Muscle layer of colon (tissue), 2 donors: ENCODE measurements at regions not wholly inside any gene's neighbourhood (a gene's known extent, or its start where the extent isn't known, plus 50 kb on each side); places are given as distances from the start of the nearest gene placed in this dataset.

Source experiments
- H3K27ac ChIP-seq: one replicate; pipeline ENCODE4 v1.7.0; 2013; ENCODE audit warnings: low read depth, mild to moderate bottlenecking, low read length, moderate library complexity
- H3K27me3 ChIP-seq, 2 donors: one replicate each; pipeline ENCODE4 v1.7.0; 2013; ENCODE audit warnings: low read length in 2 of 2, mild to moderate bottlenecking in 2 of 2; ENCODE audit not compliant: insufficient read depth in 2 of 2, control insufficient read depth in 1 of 2
- H3K36me3 ChIP-seq: one replicate; pipeline ENCODE4 v1.7.0; 2013; ENCODE audit warnings: mild to moderate bottlenecking, low read length; ENCODE audit not compliant: insufficient read depth
- H3K4me1 ChIP-seq: one replicate; pipeline ENCODE4 v1.7.0; 2013; ENCODE audit warnings: mild to moderate bottlenecking, low read length; ENCODE audit not compliant: insufficient read depth
- H3K4me3 ChIP-seq, 2 donors: one replicate each; pipeline ENCODE4 v1.7.0; 2013; ENCODE audit warnings: low read length in 2 of 2, low read depth in 1 of 2, mild to moderate bottlenecking in 1 of 2, moderate library complexity in 1 of 2
- H3K9ac ChIP-seq: one replicate; pipeline ENCODE4 v1.7.0; 2013; ENCODE audit warnings: low read length
- H3K9me3 ChIP-seq: one replicate; pipeline ENCODE4 v1.7.0; 2013; ENCODE audit warnings: mild to moderate bottlenecking, low read length
- donor health status: abdominal sarcoma.
- donor health status: Adenocarcinoma of cecum.

GRCh38 chr3:46087871-46088270, 60.6 kb upstream of the XCR1 start:
- H3K36me3 ChIP-seq: no peaks in the 10 kb centered on the region
- no peaks in the 10 kb centered on the region for H3K9me3 ChIP-seq
- no peak overlapping the region for H3K4me3 ChIP-seq

GRCh38 chr3:46086986-46087385, 59.7 kb upstream of the XCR1 start:
- Histone ChIP-seq H3K27ac (no peak overlapping the region), H3K36me3 (no peaks in the 10 kb centered on the region), H3K27me3 (no peaks in the 10 kb centered on the region), H3K9ac (no peak overlapping the region), H3K4me3 (no peak overlapping the region), H3K9me3 (no peaks in the 10 kb centered on the region), H3K4me1 (peaks cover 13% of the 10 kb centered on the region)

More at GRCh38 chr3:46087871-46088270, 60.6 kb upstream of the XCR1 start:
- Histone ChIP-seq H3K27ac (no peak overlapping the region), H3K9ac (no peak overlapping the region), H3K4me1 (peaks cover 13% of the 10 kb centered on the region), H3K27me3 (no peaks in the 10 kb centered on the region)

GRCh38 chr3:46086083-46086437, 58.8 kb upstream of the XCR1 start:
- H3K4me1 ChIP-seq: peaks cover 13% of the 10 kb centered on the region
- no peak overlapping the region for H3K27ac ChIP-seq
- no peaks in the 10 kb centered on the region for H3K9me3 ChIP-seq
- no peaks in the 10 kb centered on the region for H3K27me3 ChIP-seq
- no peak overlapping the region for H3K4me3 ChIP-seq
- no peak overlapping the region for H3K9ac ChIP-seq
- H3K36me3 ChIP-seq: no peaks in the 10 kb centered on the region

- Histone ChIP-seq H3K4me1 (peaks cover 13% of the 10 kb centered on the region), H3K27ac (no peak overlapping the region), H3K27me3 (no peaks in the 10 kb centered on the region), H3K36me3 (no peaks in the 10 kb centered on the region), H3K9me3 (no peaks in the 10 kb centered on the region), H3K4me3 (no peak overlapping the region), H3K9ac (no peak overlapping the region)
Observed at GRCh38 chr3:46085421-46086082, 58.3 kb upstream of the XCR1 start.

- no peaks in the 10 kb centered on the region for H3K9me3 ChIP-seq
- H3K4me3 ChIP-seq: no peak overlapping the region
- H3K4me1 ChIP-seq: peaks cover 7% of the 10 kb centered on the region
- no peak overlapping the region for H3K27ac ChIP-seq
- no peaks in the 10 kb centered on the region for H3K36me3 ChIP-seq
- no peak overlapping the region for H3K9ac ChIP-seq
- no peaks in the 10 kb centered on the region for H3K27me3 ChIP-seq
Observed at GRCh38 chr3:46083956-46084355, 56.7 kb upstream of the XCR1 start.

GRCh38 chr3:46082849-46083248, 55.6 kb upstream of the XCR1 start:
- no peak overlapping the region for H3K4me3 ChIP-seq
- no peaks in the 10 kb centered on the region for H3K9me3 ChIP-seq
- no peak overlapping the region for H3K9ac ChIP-seq
- H3K27me3 ChIP-seq: no peaks in the 10 kb centered on the region
- H3K27ac ChIP-seq: no peak overlapping the region
- no peaks in the 10 kb centered on the region for H3K36me3 ChIP-seq
- peaks cover 7% of the 10 kb centered on the region for H3K4me1 ChIP-seq

- Histone ChIP-seq H3K4me1 (peaks cover 7% of the 10 kb centered on the region), H3K9me3 (no peaks in the 10 kb centered on the region), H3K27ac (no peak overlapping the region), H3K4me3 (no peak overlapping the region), H3K27me3 (no peaks in the 10 kb centered on the region), H3K36me3 (no peaks in the 10 kb centered on the region), H3K9ac (no peak overlapping the region)
Observed at GRCh38 chr3:46082021-46082420, 54.7 kb upstream of the XCR1 start.

- H3K27ac ChIP-seq: no peak overlapping the region
- H3K36me3 ChIP-seq: no peaks in the 10 kb centered on the region
- no peaks in the 10 kb centered on the region for H3K4me1 ChIP-seq
- H3K4me3 ChIP-seq: no peak overlapping the region
- no peaks in the 10 kb centered on the region for H3K9me3 ChIP-seq
- no peaks in the 10 kb centered on the region for H3K27me3 ChIP-seq
- H3K9ac ChIP-seq: no peak overlapping the region
Observed at GRCh38 chr3:46080969-46081345, 53.7 kb upstream of the XCR1 start.

- H3K27ac ChIP-seq: peak overlapping the region; percentile 8
- no peak overlapping the region for H3K4me3 ChIP-seq
- no peaks in the 10 kb centered on the region for H3K4me1 ChIP-seq
- H3K9ac ChIP-seq: no peak overlapping the region
- no peaks in the 10 kb centered on the region for H3K9me3 ChIP-seq
- no peaks in the 10 kb centered on the region for H3K27me3 ChIP-seq
- no peaks in the 10 kb centered on the region for H3K36me3 ChIP-seq
Observed at GRCh38 chr3:46080124-46080968, 53.1 kb upstream of the XCR1 start.

GRCh38 chr3:46078712-46079400, 51.6 kb upstream of the XCR1 start:
- Histone ChIP-seq H3K4me3 (peak overlapping the region in 1 of 2 donors; percentile 17), H3K36me3 (no peaks in the 10 kb centered on the region), H3K27me3 (no peaks in the 10 kb centered on the region), H3K4me1 (no peaks in the 10 kb centered on the region), H3K9ac (no peak overlapping the region), H3K9me3 (no peaks in the 10 kb centered on the region), H3K27ac (no peak overlapping the region)
